HepG2 (cell line): ENCODE measurements at regions not wholly inside any gene's neighbourhood (a gene's known extent, or its start where the extent isn't known, plus 50 kb on each side); places are given as distances from the start of the nearest gene placed in this dataset.

Experiments used
- ATAC-seq: fragments of 200-7000 bp; cut with Tn5 transposase; 3 replicates; pipeline ENCODE4 v1.9.1; 2020; ENCODE audit warnings: mild to moderate bottlenecking, moderate library complexity
- BruUV-seq: library from RNA; stranded (reverse); fragments of 400-500 nt; replicated peaks from 2 replicates; lab custom pipeline; 2021; lab: Mats Ljungman, UMichigan
- CTCF ChIA-PET: fragments of 300-600 bp; formaldehyde crosslinking; extraction: SDS; loops from one replicate; lab custom pipeline; 2021; ENCODE audit warnings: low total read pairs, inconsistent platforms, low intra/inter-chr PET ratio; lab: Yijun Ruan, JAX
- POLR2A ChIA-PET: fragments of 350-600 bp; sonication (Branson Sonifier 250); formaldehyde crosslinking; loops from one replicate; lab custom pipeline; 2020; ENCODE audit warnings: antibody characterized with exemption, inconsistent platforms; lab: Yijun Ruan, JAX
- DNase-seq: peaks from one replicate; pipeline ENCODE4 v3.0.0-alpha.2; 2015; ENCODE audit warnings: low spot score
- FAIRE-seq: peaks from 3 replicates; lab custom pipeline; 2011; peaks lifted over from hg19 to GRCh38; lab: Jason Lieb, UNC
- H2AFZ ChIP-seq: one replicate; pipeline ENCODE4 v1.6.1; 2011; ENCODE audit warnings: low read length, inconsistent platforms
- H3K27ac ChIP-seq: fragments of 300-600 bp; 3 replicates; pipeline ENCODE4 v1.8.0; 2011; ENCODE audit warnings: mixed run types, mild to moderate bottlenecking, mixed read lengths, low read length, inconsistent platforms; ENCODE audit not compliant: insufficient read depth; ENCODE audit errors: extremely low read length
- H3K27me3 ChIP-seq, 2 experiments: fragments of 200-600 bp in 1 of 2; 2 replicates in 1 of 2; 3 replicates in 1 of 2; pipeline versions ENCODE4 v1.6.0 to v1.8.0; 2011; ENCODE audit warnings: low read length in 2 of 2, mild to moderate bottlenecking in 2 of 2, moderate library complexity in 2 of 2, inconsistent platforms in 1 of 2; ENCODE audit not compliant: insufficient read depth in 2 of 2, control insufficient read depth in 1 of 2
- H3K36me3 ChIP-seq, 2 experiments: fragments of 200-600 bp in 1 of 2; replicated peaks in 1 of 2; 2 replicates in 1 of 2; 3 replicates in 1 of 2; pipeline versions ENCODE4 v1.5.1 to v1.8.0; 2011; ENCODE audit warnings: low read length in 2 of 2, inconsistent platforms in 1 of 2; ENCODE audit not compliant: insufficient read depth in 2 of 2, control insufficient read depth in 1 of 2
- H3K4me1 ChIP-seq: 2 replicates; pipeline ENCODE4 v1.5.1; 2012; ENCODE audit warnings: low read length, inconsistent platforms; ENCODE audit not compliant: insufficient read depth
- H3K4me2 ChIP-seq: 2 replicates; pipeline ENCODE4 v1.6.0; 2011; ENCODE audit warnings: low read depth, low read length, inconsistent platforms
- H3K4me3 ChIP-seq, 3 experiments: fragments of 200-600 bp in 1 of 3; sonication (generic), shearing (Covaris generic) in 1 of 3; replicated peaks in 1 of 3; 2 replicates each; pipeline ENCODE4 v1.5.1; 2011 to 2016; ENCODE audit warnings: low read length in 3 of 3, inconsistent platforms in 2 of 3, low read depth in 2 of 3, mild to moderate bottlenecking in 2 of 3, control low read depth in 1 of 3, mixed read lengths in 1 of 3; ENCODE audit not compliant: insufficient read depth in 1 of 3
- H3K79me2 ChIP-seq: one replicate; pipeline ENCODE4 v1.6.1; 2011; ENCODE audit warnings: low read length, inconsistent platforms; ENCODE audit not compliant: insufficient read depth
- H3K9ac ChIP-seq: 2 replicates; pipeline ENCODE4 v1.6.0; 2011; ENCODE audit warnings: mild to moderate bottlenecking, low read depth, low read length, inconsistent platforms; ENCODE audit not compliant: insufficient read depth
- H3K9me3 ChIP-seq: 2 replicates; pipeline ENCODE4 v1.5.1; 2012; ENCODE audit warnings: mild to moderate bottlenecking, low read length
- H4K20me1 ChIP-seq: 2 replicates; pipeline ENCODE4 v1.6.0; 2011; ENCODE audit warnings: inconsistent platforms, mild to moderate bottlenecking, low read length, moderate library complexity; ENCODE audit not compliant: insufficient read depth
- ARID2 ChIP-seq: sonication (generic); formaldehyde crosslinking; IDR thresholded peaks from 2 replicates; pipeline ENCODE4 v1.8.1; 2022; ENCODE audit warnings: mild to moderate bottlenecking, missing genetic modification reagents, borderline replicate concordance
- JUND ChIP-seq: sonication (generic); formaldehyde crosslinking; IDR thresholded peaks from 2 replicates; pipeline ENCODE4 v1.8.0; 2022; ENCODE audit warnings: mild to moderate bottlenecking, missing genetic modification reagents
- PHF5A ChIP-seq: IDR thresholded peaks from one replicate; pipeline ENCODE4 v1.6.1; 2018; ENCODE audit warnings: low read depth, missing genetic modification reagents; ENCODE audit not compliant: unreplicated experiment
- SNAPC2 ChIP-seq: sonication (generic); formaldehyde crosslinking; IDR thresholded peaks from 2 replicates; pipeline ENCODE4 v1.8.1; 2022; ENCODE audit warnings: mild to moderate bottlenecking, missing genetic modification reagents
- ZFP91 ChIP-seq: sonication (generic); formaldehyde crosslinking; IDR thresholded peaks from 2 replicates; pipeline ENCODE4 v1.9.0; 2022; ENCODE audit warnings: missing genetic modification reagents, mild to moderate bottlenecking, borderline replicate concordance
- ZNF264 ChIP-seq: sonication (generic); formaldehyde crosslinking; IDR thresholded peaks from 2 replicates; pipeline ENCODE4 v1.4.0; 2020; ENCODE audit warnings: missing genetic modification reagents
- ZNF703 ChIP-seq: sonication (generic); formaldehyde crosslinking; IDR thresholded peaks from 2 replicates; pipeline ENCODE4 v1.5.1; 2020; ENCODE audit warnings: missing genetic modification reagents, mild to moderate bottlenecking, moderate library complexity, borderline replicate concordance
- ZNF766 ChIP-seq: sonication (generic); formaldehyde crosslinking; IDR thresholded peaks from 2 replicates; pipeline ENCODE4 v1.5.0; 2020; ENCODE audit warnings: missing genetic modification reagents, borderline replicate concordance
- ZNF780A ChIP-seq: sonication (generic); formaldehyde crosslinking; IDR thresholded peaks from 2 replicates; pipeline ENCODE4 v1.8.0; 2022; ENCODE audit warnings: mild to moderate bottlenecking, missing genetic modification reagents, moderate library complexity
- ZXDC ChIP-seq: sonication (generic); formaldehyde crosslinking; IDR thresholded peaks from 2 replicates; pipeline ENCODE4 v1.5.0; 2020; ENCODE audit warnings: mild to moderate bottlenecking, missing genetic modification reagents
- WGBS: methylation state at CpG from one replicate; pipeline ENCODE4 v1.1.6; 2017; ENCODE audit warnings: low lambda C conversion rate; 5-methylcytosine and 5-hydroxymethylcytosine counted together
- in situ Hi-C: cut with HindIII; loops from 2 replicates; pipeline ENCODE4 v1.10.0; 2017; ENCODE audit warnings: low pct_unique_long_range_greater_than_20kb; ENCODE audit not compliant: extremely low pct_ligation_motif_present
- intact Hi-C: fragments of 100-400 bp; cut with micrococcal nuclease; formaldehyde crosslinking; loops from one replicate; pipeline ENCODE4 v1.10.0; 2022; ENCODE audit not compliant: unreplicated experiment

- TF ChIP-seq ZNF766 (CRISPR knock-in tag): no peak
- TF ChIP-seq ZXDC: no peak
- TF ChIP-seq ARID2 (CRISPR knock-in tag): no peak
- TF ChIP-seq, all 625 proteins: peak for 0
Measured at GRCh38 chr16:64251742-64252141, 870.1 kb downstream of the CDH11 start (continued).

GRCh38 chr16:64250866-64251265 is 871.0 kb downstream of the CDH11 start:
- H4K20me1 ChIP-seq: no peaks in the 10 kb centered on the region
- no peak overlapping the region for H3K4me2 ChIP-seq
- no peak for TF ChIP-seq JUND
- no peak for TF ChIP-seq PHF5A (CRISPR knock-in tag)
- TF ChIP-seq ZFP91 (CRISPR knock-in tag): no peak
- no peak for TF ChIP-seq ZNF780A (CRISPR knock-in tag)
- TF ChIP-seq ZNF264: no peak
- no peak for TF ChIP-seq SNAPC2 (CRISPR knock-in tag)
- TF ChIP-seq ZNF703 (CRISPR knock-in tag): no peak
- H3K27me3 ChIP-seq: no peaks in the 10 kb centered on the region; a peak in 1 of 5 replicates
- H3K4me1 ChIP-seq: no peaks in the 10 kb centered on the region
- H3K4me3 ChIP-seq: no peak overlapping the region
- H2AFZ ChIP-seq: no peak overlapping the region
- no peak overlapping the region for H3K9ac ChIP-seq
- in situ Hi-C loops (no loop called here), intact Hi-C loops (no loop called here)
- ATAC-seq (no peak), FAIRE-seq (no peak), DNase-seq (no peak)
- POLR2A ChIA-PET: no interaction called here
- no peaks in the 10 kb centered on the region for H3K79me2 ChIP-seq
- H3K27ac ChIP-seq: no peak overlapping the region
- BruUV-seq: no TSS peak
- H3K9me3 ChIP-seq: peaks cover 15% of the 10 kb centered on the region
- no peaks in the 10 kb centered on the region for H3K36me3 ChIP-seq
- CTCF ChIA-PET: no interaction called here
- WGBS: 0% methylated on average over 1 of the region's 1 CpG
